ENCODE measurements at regions not wholly inside any gene's neighbourhood (a gene's known extent, or its start where the extent isn't known, plus 50 kb on each side); places are given as distances from the start of the nearest gene placed in this dataset.
"Not testable (repeated sequence)": the region's sequence is repeated elsewhere in the genome, so short reads cannot be mapped to it uniquely, and the experiment has no call there.

GRCh38 chr5:104096451-104096850 is 533.9 kb upstream of the NUDT12 start:
- DNase-seq, result no peak

- no peak for DNase-seq
Observed at GRCh38 chr5:104095527-104095926, 532.9 kb upstream of the NUDT12 start.

- no peak for DNase-seq
Observed at GRCh38 chr5:104088876-104089778, 526.5 kb upstream of the NUDT12 start.

GRCh38 chr5:104084896-104085295 is 522.3 kb upstream of the NUDT12 start:
- no peak for DNase-seq

GRCh38 chr5:104082754-104083153 is 520.2 kb upstream of the NUDT12 start:
- DNase-seq, result no peak

GRCh38 chr5:104081232-104081631 is 518.6 kb upstream of the NUDT12 start:
- no peak for DNase-seq

GRCh38 chr5:104080646-104081175 is 518.1 kb upstream of the NUDT12 start:
- DNase-seq, result no peak

- DNase-seq, result not testable (repeated sequence)
Observed at GRCh38 chr5:104079861-104080645, 517.5 kb upstream of the NUDT12 start.

- DNase-seq, result no peak
Observed at GRCh38 chr5:104071887-104072286, 509.3 kb upstream of the NUDT12 start.

- no peak for DNase-seq
Observed at GRCh38 chr5:104062621-104063377, 500.2 kb upstream of the NUDT12 start.

GRCh38 chr5:104061707-104062106 is 499.1 kb upstream of the NUDT12 start:
- DNase-seq, result no peak

- no peak for DNase-seq
Observed at GRCh38 chr5:104053353-104053649, 490.7 kb upstream of the NUDT12 start.

GRCh38 chr5:104052558-104053352 is 490.2 kb upstream of the NUDT12 start:
- no peak for DNase-seq

- DNase-seq, result no peak
Observed at GRCh38 chr5:104050436-104050835, 487.8 kb upstream of the NUDT12 start.

- no peak for DNase-seq
Observed at GRCh38 chr5:104049752-104050151, 487.2 kb upstream of the NUDT12 start.

- no peak for DNase-seq
Observed at GRCh38 chr5:104048231-104048630, 485.6 kb upstream of the NUDT12 start.

- no peak for DNase-seq
Observed at GRCh38 chr5:104045987-104046386, 483.4 kb upstream of the NUDT12 start.

- DNase-seq, result not testable (repeated sequence)
Observed at GRCh38 chr5:104039871-104040270, 477.3 kb upstream of the NUDT12 start.

GRCh38 chr5:104037136-104037535 is 474.5 kb upstream of the NUDT12 start:
- DNase-seq, result not testable (repeated sequence)

GRCh38 chr5:104033186-104033585 is 470.6 kb upstream of the NUDT12 start:
- DNase-seq, result not testable (repeated sequence)

- DNase-seq, result no peak
Observed at GRCh38 chr5:104024538-104024937, 461.9 kb upstream of the NUDT12 start.

GRCh38 chr5:104023739-104024138 is 461.1 kb upstream of the NUDT12 start:
- DNase-seq, result no peak

All from central memory CD4-positive, alpha-beta T cell (primary cell).